HepG2 (cell line): ENCODE measurements at regions not wholly inside any gene's neighbourhood (a gene's known extent, or its start where the extent isn't known, plus 50 kb on each side); places are given as distances from the start of the nearest gene placed in this dataset.

ENCODE experiments used
- ATAC-seq: fragments of 200-7000 bp; cut with Tn5 transposase; 3 replicates; pipeline ENCODE4 v1.9.1; 2020; ENCODE audit warnings: mild to moderate bottlenecking, moderate library complexity
- BruUV-seq: library from RNA; stranded (reverse); fragments of 400-500 nt; replicated peaks from 2 replicates; lab custom pipeline; 2021; lab: Mats Ljungman, UMichigan
- CTCF ChIA-PET: fragments of 300-600 bp; formaldehyde crosslinking; extraction: SDS; loops from one replicate; lab custom pipeline; 2021; ENCODE audit warnings: low total read pairs, inconsistent platforms, low intra/inter-chr PET ratio; lab: Yijun Ruan, JAX
- POLR2A ChIA-PET: fragments of 350-600 bp; sonication (Branson Sonifier 250); formaldehyde crosslinking; loops from one replicate; lab custom pipeline; 2020; ENCODE audit warnings: antibody characterized with exemption, inconsistent platforms; lab: Yijun Ruan, JAX
- DNase-seq: peaks from one replicate; pipeline ENCODE4 v3.0.0-alpha.2; 2015; ENCODE audit warnings: low spot score
- FAIRE-seq: peaks from 3 replicates; lab custom pipeline; 2011; peaks lifted over from hg19 to GRCh38; lab: Jason Lieb, UNC
- H2AFZ ChIP-seq: one replicate; pipeline ENCODE4 v1.6.1; 2011; ENCODE audit warnings: low read length, inconsistent platforms
- H3K27ac ChIP-seq: fragments of 300-600 bp; 3 replicates; pipeline ENCODE4 v1.8.0; 2011; ENCODE audit warnings: mixed run types, mild to moderate bottlenecking, mixed read lengths, low read length, inconsistent platforms; ENCODE audit not compliant: insufficient read depth; ENCODE audit errors: extremely low read length
- H3K27me3 ChIP-seq, 2 experiments: fragments of 200-600 bp in 1 of 2; 2 replicates in 1 of 2; 3 replicates in 1 of 2; pipeline versions ENCODE4 v1.6.0 to v1.8.0; 2011; ENCODE audit warnings: low read length in 2 of 2, mild to moderate bottlenecking in 2 of 2, moderate library complexity in 2 of 2, inconsistent platforms in 1 of 2; ENCODE audit not compliant: insufficient read depth in 2 of 2, control insufficient read depth in 1 of 2
- H3K36me3 ChIP-seq, 2 experiments: fragments of 200-600 bp in 1 of 2; replicated peaks in 1 of 2; 2 replicates in 1 of 2; 3 replicates in 1 of 2; pipeline versions ENCODE4 v1.5.1 to v1.8.0; 2011; ENCODE audit warnings: low read length in 2 of 2, inconsistent platforms in 1 of 2; ENCODE audit not compliant: insufficient read depth in 2 of 2, control insufficient read depth in 1 of 2
- H3K4me1 ChIP-seq: 2 replicates; pipeline ENCODE4 v1.5.1; 2012; ENCODE audit warnings: low read length, inconsistent platforms; ENCODE audit not compliant: insufficient read depth
- H3K4me2 ChIP-seq: 2 replicates; pipeline ENCODE4 v1.6.0; 2011; ENCODE audit warnings: low read depth, low read length, inconsistent platforms
- H3K4me3 ChIP-seq, 3 experiments: fragments of 200-600 bp in 1 of 3; sonication (generic), shearing (Covaris generic) in 1 of 3; replicated peaks in 1 of 3; 2 replicates each; pipeline ENCODE4 v1.5.1; 2011 to 2016; ENCODE audit warnings: low read length in 3 of 3, inconsistent platforms in 2 of 3, low read depth in 2 of 3, mild to moderate bottlenecking in 2 of 3, control low read depth in 1 of 3, mixed read lengths in 1 of 3; ENCODE audit not compliant: insufficient read depth in 1 of 3
- H3K79me2 ChIP-seq: one replicate; pipeline ENCODE4 v1.6.1; 2011; ENCODE audit warnings: low read length, inconsistent platforms; ENCODE audit not compliant: insufficient read depth
- H3K9ac ChIP-seq: 2 replicates; pipeline ENCODE4 v1.6.0; 2011; ENCODE audit warnings: mild to moderate bottlenecking, low read depth, low read length, inconsistent platforms; ENCODE audit not compliant: insufficient read depth
- H3K9me3 ChIP-seq: 2 replicates; pipeline ENCODE4 v1.5.1; 2012; ENCODE audit warnings: mild to moderate bottlenecking, low read length
- H4K20me1 ChIP-seq: 2 replicates; pipeline ENCODE4 v1.6.0; 2011; ENCODE audit warnings: inconsistent platforms, mild to moderate bottlenecking, low read length, moderate library complexity; ENCODE audit not compliant: insufficient read depth
- HMG20B ChIP-seq: conservative IDR thresholded peaks from 2 replicates; pipeline ENCODE4 v1.6.1; 2016; ENCODE audit warnings: missing genetic modification reagents, missing compliant biosample characterization
- THAP7 ChIP-seq: sonication (generic); formaldehyde crosslinking; IDR thresholded peaks from 2 replicates; pipeline ENCODE4 v1.8.1; 2023; ENCODE audit warnings: mild to moderate bottlenecking, missing genetic modification reagents
- TSC22D2 ChIP-seq: sonication (generic); formaldehyde crosslinking; IDR thresholded peaks from 2 replicates; pipeline ENCODE4 v1.5.1; 2020; ENCODE audit warnings: missing genetic modification reagents, mild to moderate bottlenecking, borderline replicate concordance
- ZNF292 ChIP-seq: sonication (generic); formaldehyde crosslinking; IDR thresholded peaks from 2 replicates; pipeline ENCODE4 v1.8.1; 2022; ENCODE audit warnings: mild to moderate bottlenecking, low read depth, missing genetic modification reagents, borderline replicate concordance
- ZNF331 ChIP-seq: sonication (generic); formaldehyde crosslinking; IDR thresholded peaks from 2 replicates; pipeline ENCODE4 v1.4.0; 2020; ENCODE audit warnings: missing genetic modification reagents
- ZNF879 ChIP-seq: sonication (generic); formaldehyde crosslinking; IDR thresholded peaks from 2 replicates; pipeline ENCODE4 v1.8.1; 2023; ENCODE audit warnings: missing genetic modification reagents
- WGBS: methylation state at CpG from one replicate; pipeline ENCODE4 v1.1.6; 2017; ENCODE audit warnings: low lambda C conversion rate; 5-methylcytosine and 5-hydroxymethylcytosine counted together
- in situ Hi-C: cut with HindIII; loops from 2 replicates; pipeline ENCODE4 v1.10.0; 2017; ENCODE audit warnings: low pct_unique_long_range_greater_than_20kb; ENCODE audit not compliant: extremely low pct_ligation_motif_present
- intact Hi-C: fragments of 100-400 bp; cut with micrococcal nuclease; formaldehyde crosslinking; loops from one replicate; pipeline ENCODE4 v1.10.0; 2022; ENCODE audit not compliant: unreplicated experiment

- in situ Hi-C loops (no loop called here), intact Hi-C loops (no loop called here)
- no peaks in the 10 kb centered on the region for H4K20me1 ChIP-seq
- ATAC-seq (no peak), FAIRE-seq (no peak), DNase-seq (no peak)
- no peak for TF ChIP-seq ZNF292 (CRISPR knock-in tag)
- no peak overlapping the region for H3K27ac ChIP-seq
- no peaks in the 10 kb centered on the region for H3K4me1 ChIP-seq
- no TSS peak for BruUV-seq
- no peak overlapping the region for H3K4me2 ChIP-seq
- no peak overlapping the region for H2AFZ ChIP-seq
- H3K27me3 ChIP-seq = no peaks in the 10 kb centered on the region; a peak in 1 of 5 replicates
- no peak overlapping the region for H3K9ac ChIP-seq
- no peaks in the 10 kb centered on the region for H3K79me2 ChIP-seq
- ChIA-PET POLR2A (no interaction called here), CTCF (no interaction called here)
- no peaks in the 10 kb centered on the region for H3K9me3 ChIP-seq
- H3K36me3 ChIP-seq = no peaks in the 10 kb centered on the region
- H3K4me3 ChIP-seq = no peak overlapping the region
- whole genome bisulfite sequencing = 4% methylated on average over 2 of the region's 2 CpGs
These were observed 97.1 kb upstream of the CRBN start for GRCh38 chr3:3276630-3277029.

- H3K9ac ChIP-seq = no peak overlapping the region
- BruUV-seq = no TSS peak
- no peaks in the 10 kb centered on the region for H3K36me3 ChIP-seq
- ChIA-PET CTCF (no interaction called here), POLR2A (no interaction called here)
- WGBS = 14% methylated on average over 3 of the region's 3 CpGs
- FAIRE-seq = no peak
- H3K27me3 ChIP-seq = no peaks in the 10 kb centered on the region; a peak in 1 of 5 replicates
- H3K4me3 ChIP-seq = no peak overlapping the region
- no peak overlapping the region for H2AFZ ChIP-seq
- no peak for ATAC-seq
- no peak overlapping the region for H3K4me2 ChIP-seq
- no peak for TF ChIP-seq TSC22D2 (CRISPR knock-in tag)
- no peak for TF ChIP-seq THAP7
- TF ChIP-seq ZNF331 (CRISPR knock-in tag) = no peak
- TF ChIP-seq HMG20B = no peak
- no peak for TF ChIP-seq ZNF879 (CRISPR knock-in tag)
- no peaks in the 10 kb centered on the region for H4K20me1 ChIP-seq
- no peaks in the 10 kb centered on the region for H3K4me1 ChIP-seq
- no peaks in the 10 kb centered on the region for H3K9me3 ChIP-seq
- no peak for DNase-seq
- no peaks in the 10 kb centered on the region for H3K79me2 ChIP-seq
- intact Hi-C loops = no loop called here
- H3K27ac ChIP-seq = no peak overlapping the region
- in situ Hi-C loops = no loop called here
These were observed 85.3 kb upstream of the CRBN start for GRCh38 chr3:3264796-3265195.
